ENCODE measurements at regions not wholly inside any gene's neighbourhood (a gene's known extent, or its start where the extent isn't known, plus 50 kb on each side); places are given as distances from the start of the nearest gene placed in this dataset.

GRCh38 chr3:168273036-168273435 is 177.3 kb upstream of the GOLIM4 start:
- no peak for DNase-seq

GRCh38 chr3:168272343-168272985 is 176.7 kb upstream of the GOLIM4 start:
- no peak for DNase-seq

- DNase-seq, result no peak
Observed at GRCh38 chr3:168271932-168272331, 176.2 kb upstream of the GOLIM4 start.

GRCh38 chr3:168269001-168269400 is 173.3 kb upstream of the GOLIM4 start:
- no peak for DNase-seq

DNA sequence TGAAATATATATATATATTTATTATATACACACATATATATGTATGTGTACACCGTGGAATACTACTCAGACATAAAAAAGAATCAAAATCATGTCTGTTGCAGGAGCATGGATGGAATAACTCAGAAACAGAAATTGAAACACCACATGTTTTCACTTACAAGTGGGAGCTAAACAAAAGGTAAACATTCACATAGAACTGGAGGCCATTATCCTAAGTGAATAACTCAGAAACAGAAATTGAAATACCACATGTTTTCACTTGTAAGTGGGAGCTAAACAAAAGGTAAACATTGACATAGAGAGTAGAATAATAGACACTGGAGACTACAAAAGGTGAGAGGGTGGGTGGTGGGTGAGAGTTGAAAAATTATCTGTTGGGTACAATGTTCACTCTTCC is 171.5 kb upstream of the GOLIM4 start:
- DNase-seq, result no peak

- DNase-seq, result no peak
Observed at GRCh38 chr3:168266335-168266734, 170.6 kb upstream of the GOLIM4 start.

DNA sequence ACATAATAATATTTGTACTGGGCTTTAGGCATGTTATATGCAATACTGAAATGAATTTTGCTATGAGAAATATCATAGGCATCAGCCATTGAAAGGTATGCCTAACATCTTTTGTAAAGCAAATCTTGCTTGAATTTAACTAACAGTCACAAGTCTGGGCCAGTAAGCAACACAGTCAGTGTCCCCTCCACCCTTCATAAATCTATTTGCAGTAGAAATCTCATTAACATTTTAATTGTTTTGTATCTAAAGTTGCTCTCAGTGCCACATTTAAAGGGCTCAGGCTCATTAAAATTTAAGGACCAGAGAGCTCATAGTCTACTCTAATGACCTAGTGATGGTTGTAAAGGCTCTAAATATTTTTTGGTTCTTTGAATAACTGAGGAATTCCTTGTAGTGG is 167.2 kb upstream of the GOLIM4 start:
- DNase-seq, result no peak

DNA sequence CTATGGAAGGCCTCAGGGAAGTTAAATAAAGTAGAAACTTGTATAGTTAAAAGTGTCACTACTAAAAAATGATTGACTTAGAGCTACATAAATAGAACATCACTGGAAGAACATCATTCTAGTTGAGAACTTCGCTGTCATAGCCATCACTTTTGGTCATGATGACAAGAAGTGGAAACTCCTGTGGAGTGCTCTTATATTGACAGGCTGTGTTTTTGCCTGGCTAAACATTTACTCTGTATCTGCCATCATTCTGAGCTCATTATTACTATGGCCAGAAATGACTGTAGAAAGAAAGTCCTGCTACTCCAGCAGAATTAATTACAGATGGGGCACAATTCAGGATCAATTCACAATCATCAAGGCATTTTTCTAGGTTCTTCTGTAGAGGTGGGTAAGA is 165.1 kb upstream of the GOLIM4 start:
- DNase-seq, result no peak

- DNase-seq, result no peak
Observed at GRCh38 chr3:168251371-168251770, 155.6 kb upstream of the GOLIM4 start.

- DNase-seq, result peak in 1 of 2 experiments; percentile 55
Observed at GRCh38 chr3:168250415-168250861, 154.7 kb upstream of the GOLIM4 start.

DNA sequence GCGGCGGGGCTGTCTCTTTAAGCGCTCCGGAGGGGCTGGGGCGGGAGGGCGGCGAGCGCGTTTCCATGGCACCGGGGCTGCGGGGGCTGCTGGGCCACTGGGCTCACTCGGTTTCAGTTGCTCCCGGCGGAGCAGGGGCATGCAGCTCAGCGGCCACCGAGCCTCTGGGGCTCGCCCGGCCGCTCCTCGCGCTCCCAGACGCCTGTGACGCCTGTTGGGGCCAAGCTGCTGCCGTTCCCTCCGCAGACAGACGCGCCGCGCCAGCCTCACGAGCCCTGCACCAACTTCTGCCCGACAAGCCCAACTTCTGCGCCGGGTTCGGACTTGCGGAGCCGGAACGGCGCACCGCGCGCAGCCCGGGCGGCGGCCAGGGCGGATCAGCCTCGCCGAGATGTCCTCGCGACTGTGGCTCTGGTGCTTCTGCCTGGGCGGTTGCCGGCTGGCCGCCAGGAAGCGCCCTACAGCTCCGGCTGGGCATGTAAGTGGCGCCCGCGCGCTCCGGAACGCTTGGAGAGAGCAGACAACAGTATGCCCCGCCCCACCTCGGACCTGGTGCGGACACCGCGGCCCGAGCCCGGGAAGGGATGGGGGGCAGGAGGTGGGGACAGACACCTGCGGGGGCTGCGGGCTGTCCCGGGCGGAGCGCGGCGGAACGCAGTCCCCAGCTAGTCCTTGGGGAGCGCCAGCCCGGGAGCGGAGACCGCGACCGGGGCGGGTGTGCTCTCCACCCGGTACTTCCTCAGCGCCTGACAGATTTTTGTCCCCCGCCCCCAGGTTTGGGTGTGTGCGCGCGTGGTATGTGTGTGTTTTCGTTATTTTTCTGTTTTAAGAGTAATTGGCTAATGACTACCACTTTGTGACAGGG is 154.1 kb upstream of the GOLIM4 start:
- peak; percentile 88 for DNase-seq

DNA sequence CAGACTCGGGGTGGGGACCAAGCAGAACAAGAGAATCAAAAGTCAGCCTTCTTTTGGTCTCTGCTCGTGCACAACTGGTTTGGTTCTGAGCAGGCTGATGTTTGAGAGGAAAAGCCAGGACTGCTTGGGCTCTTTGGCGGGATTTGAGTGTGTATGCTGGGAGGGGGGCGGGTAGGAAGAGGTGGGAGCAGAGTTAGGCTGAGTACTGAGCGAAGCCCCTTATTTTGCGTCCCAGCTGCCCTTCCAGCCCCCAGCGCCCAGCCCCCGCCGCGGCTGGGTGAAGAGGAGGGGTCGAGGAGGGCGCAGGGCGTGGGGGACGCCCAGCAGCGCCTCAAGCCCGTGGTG is 153.5 kb upstream of the GOLIM4 start:
- DNase-seq, result peak; percentile 82 to 84

DNA sequence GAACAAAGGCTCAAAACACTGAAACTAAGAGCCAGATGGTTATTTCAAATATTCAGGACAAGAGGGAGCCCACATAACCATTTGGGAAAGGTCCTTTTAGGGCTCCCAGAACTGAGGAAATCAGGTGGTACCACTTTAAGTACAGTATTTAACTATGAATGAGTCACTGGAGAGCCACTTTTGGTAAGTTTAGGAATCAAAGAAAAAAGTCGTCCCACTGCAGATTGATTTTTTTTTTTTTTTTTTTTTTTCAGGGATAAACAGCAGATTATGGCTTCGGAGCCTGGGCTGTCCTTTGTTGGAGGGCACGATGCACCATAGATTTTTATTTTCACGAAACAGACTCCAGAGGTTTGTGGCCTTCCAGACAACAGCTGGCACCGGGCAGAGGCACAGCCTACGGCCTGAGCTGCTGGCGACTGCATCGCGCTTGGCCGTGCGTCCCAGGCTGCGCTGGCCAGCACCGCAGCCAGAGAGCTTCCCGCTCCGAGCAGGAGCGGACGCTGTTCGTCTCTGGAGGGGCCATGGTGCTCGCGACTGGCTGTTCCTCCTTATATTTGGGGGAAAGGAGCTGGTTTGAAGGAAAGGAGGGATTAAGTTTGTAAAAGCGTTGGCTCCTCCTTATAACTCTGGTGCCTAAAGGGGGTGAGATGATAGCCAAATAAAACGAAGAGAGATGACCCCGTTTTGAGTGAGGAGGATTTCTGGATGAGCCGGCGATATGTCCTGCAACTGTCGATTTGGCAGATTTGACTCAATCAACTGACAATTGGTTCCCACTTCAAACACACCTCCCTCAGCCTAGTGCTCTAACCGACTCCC is 152.9 kb upstream of the GOLIM4 start:
- peak; percentile 51 to 55 for DNase-seq

DNA sequence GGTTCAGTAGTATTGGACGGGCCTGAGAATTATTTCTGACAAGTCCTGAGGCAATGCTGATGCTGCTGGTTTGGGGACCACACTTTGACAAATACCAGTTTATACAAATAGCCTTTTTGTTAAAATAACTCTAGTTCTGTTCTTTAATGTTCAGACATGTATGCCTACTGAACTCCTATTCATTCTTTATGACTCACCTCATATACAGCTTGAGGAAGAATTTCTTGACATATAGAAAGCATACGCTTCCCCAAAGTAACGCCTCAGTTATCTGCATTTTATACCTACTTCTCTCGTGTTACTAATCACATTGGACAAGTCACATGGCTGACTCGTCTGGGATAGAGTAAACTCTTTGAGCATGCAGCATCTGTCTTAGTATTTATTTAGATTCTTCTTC is 145.4 kb upstream of the GOLIM4 start:
- no peak for DNase-seq

- no peak for DNase-seq
Observed at GRCh38 chr3:168239287-168239686, 143.6 kb upstream of the GOLIM4 start.

- no peak for DNase-seq
Observed at GRCh38 chr3:168233001-168233400, 137.3 kb upstream of the GOLIM4 start.

- no peak for DNase-seq
Observed at GRCh38 chr3:168223085-168223484, 127.4 kb upstream of the GOLIM4 start.

- peak; percentile 32 to 78 for DNase-seq
Observed at GRCh38 chr3:168220556-168220955, 124.8 kb upstream of the GOLIM4 start.

DNA sequence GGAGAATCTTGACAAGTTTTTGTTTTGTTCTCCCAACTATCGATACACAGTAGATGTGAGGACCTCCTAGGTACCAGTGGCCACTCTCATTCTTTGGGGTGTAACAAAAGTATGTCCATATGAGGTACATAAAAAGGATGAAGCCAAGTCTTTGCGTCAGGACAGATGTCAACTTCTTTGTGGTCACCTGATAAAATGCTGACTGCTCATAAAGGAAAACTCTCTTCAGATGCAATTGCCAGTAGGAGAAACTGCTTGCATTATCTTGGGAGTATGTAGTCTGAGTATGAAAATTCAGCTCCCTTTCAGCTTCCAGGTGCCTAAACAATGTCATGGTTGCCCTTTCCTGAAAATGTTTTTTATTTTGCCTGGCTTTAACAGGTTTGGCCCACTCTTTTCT is 123.8 kb upstream of the GOLIM4 start:
- DNase-seq, result no peak

GRCh38 chr3:168218600-168218999 is 122.9 kb upstream of the GOLIM4 start:
- DNase-seq, result no peak

DNA sequence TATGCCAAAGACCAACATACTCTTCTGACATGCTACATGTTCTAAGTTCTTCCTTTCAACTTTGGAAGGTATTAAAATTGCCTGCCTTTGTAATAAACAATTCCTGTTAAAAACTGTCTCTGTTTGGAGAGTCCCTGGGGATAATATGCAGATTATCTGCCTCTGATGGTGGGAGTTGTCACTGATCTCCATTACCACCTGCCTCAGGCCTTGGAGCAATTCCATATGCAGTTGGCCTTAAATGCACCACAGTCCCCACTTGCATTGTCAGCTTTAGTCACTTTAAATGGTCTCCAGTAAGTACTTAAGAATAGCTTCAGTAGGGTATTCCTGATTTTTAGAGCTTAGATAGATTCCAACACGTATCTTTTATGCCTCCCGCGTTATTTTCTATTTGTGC is 121.1 kb upstream of the GOLIM4 start:
- peak in 1 of 2 experiments; percentile 7 for DNase-seq

GRCh38 chr3:168213920-168214319 is 118.2 kb upstream of the GOLIM4 start:
- DNase-seq, result no peak

DNA sequence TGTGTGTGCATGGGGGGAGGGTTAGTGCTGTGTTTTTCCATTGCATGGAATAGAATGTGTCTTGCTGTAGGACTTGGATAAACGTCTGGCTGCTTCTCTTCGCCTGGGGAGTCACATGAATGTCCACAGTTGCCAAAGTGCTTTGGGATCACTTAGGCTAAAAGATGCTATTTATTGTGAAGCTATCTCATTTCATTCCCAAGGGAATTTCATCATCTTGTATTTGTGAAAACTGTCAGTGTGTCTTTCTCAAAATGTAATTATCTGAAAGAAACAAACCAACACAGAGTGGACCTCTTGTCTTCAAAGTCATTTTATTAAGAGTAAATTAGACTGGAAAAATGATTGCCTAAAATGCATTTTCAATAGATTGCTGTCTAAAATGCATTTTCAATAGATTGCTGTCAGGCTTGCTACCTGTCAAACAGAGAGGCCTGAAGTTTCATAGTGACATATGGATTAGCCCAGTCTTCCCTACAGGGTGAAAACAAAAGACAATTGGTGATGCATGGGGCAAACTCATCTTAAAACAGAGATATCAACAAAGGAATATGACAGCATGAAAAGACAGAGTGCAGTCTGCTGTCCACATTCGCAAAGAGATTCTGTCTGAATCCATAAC is 117.1 kb upstream of the GOLIM4 start:
- peak in 1 of 2 experiments; percentile 74 for DNase-seq
